HG02943 (cell line): ENCODE measurements at regions not wholly inside any gene's neighbourhood (a gene's known extent, or its start where the extent isn't known, plus 50 kb on each side); places are given as distances from the start of the nearest gene placed in this dataset.

Experiments used
- ATAC-seq: cut with Tn5 transposase; IDR thresholded peaks from one replicate; pipeline ENCODE4 v1.9.1; 2021; ENCODE audit warnings: mild to moderate bottlenecking, low read depth, moderate library complexity; ENCODE audit not compliant: unreplicated experiment

DNA sequence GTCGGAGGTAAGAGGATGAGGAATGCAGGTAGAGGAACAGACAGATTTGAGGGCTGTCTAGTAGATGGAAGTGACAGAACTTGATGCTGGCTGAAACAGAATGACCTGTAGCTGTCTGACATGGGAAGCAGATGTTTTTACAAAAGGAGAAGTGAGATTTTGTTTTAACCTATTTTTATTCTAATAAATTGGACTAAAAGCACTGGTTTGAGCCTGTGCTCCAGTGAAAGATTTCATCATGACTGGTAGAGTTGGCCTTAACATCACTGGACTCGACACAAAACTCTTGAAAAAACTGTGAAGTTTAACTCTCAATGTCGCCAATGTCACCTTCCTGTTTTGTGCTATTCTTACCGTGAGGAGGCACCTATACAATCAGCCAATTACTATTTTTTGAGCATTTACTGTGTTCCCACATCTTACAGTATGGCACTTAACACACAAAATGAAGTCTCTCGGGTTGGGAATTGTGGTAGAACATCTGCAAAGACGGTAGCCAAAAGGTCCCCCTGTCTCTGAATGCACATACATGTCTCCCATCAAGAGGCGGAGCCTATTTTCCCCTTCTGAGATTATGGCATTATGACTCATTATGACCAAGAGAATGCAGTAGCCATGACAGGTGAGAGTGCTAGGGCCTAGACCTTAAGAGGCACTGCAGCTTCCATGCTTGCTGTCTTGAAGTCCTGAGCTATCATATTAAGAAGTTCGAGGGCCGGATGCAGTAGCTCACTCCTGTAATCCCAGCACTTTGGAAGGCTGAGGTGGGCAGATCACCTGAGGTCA lies 93.2 kb downstream of the FOXF2 start:
- peak; percentile 55 for ATAC-seq

DNA sequence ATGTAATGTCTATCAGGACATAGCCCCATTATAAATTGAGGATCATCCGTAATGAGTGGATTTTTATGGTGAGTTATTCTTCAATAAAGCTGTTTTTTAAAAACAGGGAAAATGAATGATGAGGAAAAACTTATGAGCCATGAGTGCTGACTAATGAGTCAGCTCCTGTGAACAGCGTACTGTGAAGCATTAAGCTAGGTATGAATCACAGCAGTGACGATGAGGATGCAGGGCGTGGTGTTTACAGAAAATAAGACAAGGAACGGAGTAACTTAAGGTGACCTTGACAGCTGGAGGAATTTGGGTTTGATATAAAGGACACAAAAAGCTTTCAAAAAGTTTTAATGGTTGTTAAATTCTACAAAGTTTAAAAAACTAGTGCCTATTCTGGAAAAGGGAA lies 96.3 kb downstream of the FOXF2 start:
- ATAC-seq, result no peak

DNA sequence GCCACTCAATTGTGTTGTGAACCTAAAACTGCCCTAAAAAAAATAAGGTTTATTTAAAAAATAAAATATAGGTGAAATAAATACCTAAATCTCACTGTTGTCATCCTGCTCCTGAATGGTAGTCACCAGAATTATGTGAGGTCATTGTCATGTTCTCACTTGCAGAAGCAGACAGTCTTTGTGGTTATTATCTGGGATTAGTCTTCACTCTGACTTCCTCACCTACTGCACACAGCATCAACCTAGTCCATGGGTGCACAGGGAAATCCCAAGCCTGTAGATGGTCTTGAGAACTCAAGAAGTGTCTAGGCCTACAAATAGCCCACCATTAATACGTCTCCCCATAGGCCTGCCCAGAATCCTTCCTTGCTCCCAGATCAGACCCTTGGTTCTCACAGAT lies 97.0 kb downstream of the FOXF2 start:
- ATAC-seq, result no peak

- no peak for ATAC-seq
Observed at GRCh38 chr6:1487239-1487638, 97.9 kb downstream of the FOXF2 start.

DNA sequence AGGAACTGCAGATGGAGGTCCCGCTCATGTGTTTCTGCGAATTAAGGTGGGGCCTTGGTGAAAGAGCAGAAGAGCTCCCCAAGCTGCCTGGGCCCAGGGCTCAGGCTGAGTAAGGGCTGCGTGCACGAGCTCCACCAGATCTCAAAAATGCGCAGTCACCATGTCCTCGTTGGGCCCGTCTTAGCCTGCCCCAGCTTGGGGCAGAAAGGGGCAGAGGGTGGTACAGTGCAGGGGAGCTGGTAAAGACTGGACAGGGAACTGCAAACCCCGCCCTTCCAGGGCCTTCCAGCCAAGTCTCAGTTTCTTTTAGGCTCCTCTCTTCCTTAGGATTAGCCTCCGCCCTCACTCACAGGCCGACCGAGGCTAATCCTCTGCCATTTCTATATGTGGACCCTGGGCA lies 101.6 kb downstream of the FOXF2 start:
- no peak for ATAC-seq

- ATAC-seq, result no peak
Observed at GRCh38 chr6:1491591-1492319, 102.4 kb downstream of the FOXF2 start.

- ATAC-seq, result no peak
Observed at GRCh38 chr6:1494671-1495070, 105.3 kb downstream of the FOXF2 start.

GRCh38 chr6:1495344-1495743 lies 106.0 kb downstream of the FOXF2 start:
- no peak for ATAC-seq

- ATAC-seq, result no peak
Observed at GRCh38 chr6:1496092-1496491, 106.7 kb downstream of the FOXF2 start.

- ATAC-seq, result no peak
Observed at GRCh38 chr6:1496836-1497760, 107.7 kb downstream of the FOXF2 start.

GRCh38 chr6:1497761-1498105 lies 108.4 kb downstream of the FOXF2 start:
- ATAC-seq, result no peak

- ATAC-seq, result no peak
Observed at GRCh38 chr6:1498491-1499113, 109.2 kb downstream of the FOXF2 start.

GRCh38 chr6:1499777-1500176 lies 109.9 kb upstream of the FOXC1 start:
- no peak for ATAC-seq

DNA sequence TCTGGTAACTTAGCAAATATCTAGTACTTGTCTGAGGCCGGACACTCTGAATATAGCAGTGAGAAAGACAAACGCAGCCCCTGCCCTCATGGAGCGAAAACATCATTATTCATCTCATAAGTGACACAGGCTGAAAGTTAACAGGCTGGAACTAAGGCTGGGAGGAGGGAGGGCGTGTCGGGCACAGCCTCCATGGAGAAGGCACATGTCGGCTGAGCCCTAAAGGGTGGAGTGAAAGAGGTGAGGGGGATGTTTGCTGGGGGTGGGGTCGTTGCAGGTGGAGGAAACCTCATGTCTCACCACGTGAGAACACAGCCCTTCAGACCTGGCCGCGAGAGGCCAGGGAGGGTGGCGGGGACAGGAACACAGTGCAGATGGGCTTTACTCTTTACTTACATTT lies 108.8 kb upstream of the FOXC1 start:
- no peak for ATAC-seq

GRCh38 chr6:1502041-1502440 lies 107.7 kb upstream of the FOXC1 start:
- no peak for ATAC-seq

GRCh38 chr6:1503811-1504210 lies 105.9 kb upstream of the FOXC1 start:
- ATAC-seq, result no peak

DNA sequence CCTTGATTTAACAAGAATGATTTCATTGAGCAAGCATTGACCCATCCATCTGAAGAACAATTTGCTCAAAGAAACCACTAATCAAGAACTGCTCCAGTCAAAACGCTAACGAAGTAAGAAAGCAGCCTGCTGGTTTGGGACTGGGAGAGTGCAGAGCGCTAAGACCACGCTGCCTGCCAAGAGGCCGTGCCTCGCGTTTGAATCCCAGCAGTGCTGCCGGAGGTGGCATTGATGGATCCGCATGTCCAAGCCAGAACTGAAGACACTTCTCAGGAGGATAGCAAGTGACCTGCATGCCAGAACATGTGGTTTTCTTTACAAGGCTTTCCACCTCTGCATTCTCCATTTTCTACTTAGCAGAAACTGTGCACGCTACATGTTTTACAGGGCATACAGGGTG lies 105.2 kb upstream of the FOXC1 start:
- no peak for ATAC-seq

- ATAC-seq, result no peak
Observed at GRCh38 chr6:1507251-1507650, 102.5 kb upstream of the FOXC1 start.

DNA sequence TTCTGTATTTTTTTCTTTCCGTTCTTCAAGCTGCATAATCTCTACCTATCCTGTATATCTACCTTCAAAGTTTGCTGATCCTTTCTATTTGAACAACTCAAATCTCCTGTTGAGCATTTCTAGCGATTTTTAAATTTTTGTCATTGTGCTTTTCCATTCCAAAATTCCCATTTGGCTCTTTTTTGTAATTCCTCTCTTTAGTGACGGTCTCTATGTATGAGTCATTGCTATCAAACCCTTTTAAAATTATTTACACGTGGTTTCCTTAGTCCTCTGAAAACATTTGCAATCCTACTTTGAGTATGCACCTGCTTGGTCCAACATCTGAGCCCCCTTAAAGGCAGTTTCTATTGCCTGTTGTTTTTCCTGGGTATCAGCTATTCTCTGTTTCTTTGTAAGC lies 100.5 kb upstream of the FOXC1 start:
- ATAC-seq, result no peak

DNA sequence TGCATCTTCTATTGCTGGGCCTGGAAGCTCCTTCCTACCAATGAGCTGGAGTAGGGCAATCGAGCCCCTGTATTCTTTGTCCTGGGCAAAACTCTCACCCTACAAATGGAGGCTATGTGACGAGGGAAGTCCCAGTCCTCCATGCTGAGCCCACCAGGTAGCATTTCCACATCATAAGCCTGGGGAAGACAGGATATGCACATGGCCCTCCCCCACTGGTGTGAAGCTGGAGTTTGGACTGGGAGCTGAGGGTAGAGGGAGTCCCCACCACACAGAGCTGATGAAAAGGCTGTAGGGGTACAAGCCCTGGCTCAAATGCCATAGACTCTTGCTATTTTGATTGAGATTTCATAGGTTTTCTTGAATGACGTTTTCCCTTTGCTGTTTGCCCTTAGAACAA lies 99.5 kb upstream of the FOXC1 start:
- ATAC-seq, result no peak
